NCI-H226 (cell line): ENCODE measurements at regions not wholly inside any gene's neighbourhood (a gene's known extent, or its start where the extent isn't known, plus 50 kb on each side); places are given as distances from the start of the nearest gene placed in this dataset.

Experiments
- DNase-seq: peaks from one replicate; pipeline ENCODE4 v3.0.0-alpha.2; 2015

- no peak for DNase-seq
These were observed 402.1 kb upstream of the CHD6 start for GRCh38 chr20:42020316-42020715.

GRCh38 chr20:42018979-42019378, 400.8 kb upstream of the CHD6 start:
- no peak for DNase-seq

GRCh38 chr20:42010090-42010489, 391.9 kb upstream of the CHD6 start:
- DNase-seq, result no peak

- no peak for DNase-seq
These were observed 389.1 kb upstream of the CHD6 start for GRCh38 chr20:42007251-42007650.

GRCh38 chr20:42005211-42005610, 387.0 kb upstream of the CHD6 start:
- DNase-seq, result no peak

- no peak for DNase-seq
These were observed 385.2 kb upstream of the CHD6 start for GRCh38 chr20:42003380-42003779.

GRCh38 chr20:41998539-41999341, 380.6 kb upstream of the CHD6 start:
- DNase-seq, result no peak

GRCh38 chr20:41996951-41997350, 378.8 kb upstream of the CHD6 start:
- no peak for DNase-seq

GRCh38 chr20:41992481-41992880, 374.3 kb upstream of the CHD6 start:
- DNase-seq, result no peak

GRCh38 chr20:41991412-41991811, 373.2 kb upstream of the CHD6 start:
- DNase-seq, result no peak

- no peak for DNase-seq
These were observed 371.9 kb upstream of the CHD6 start for GRCh38 chr20:41989935-41990635.

GRCh38 chr20:41989039-41989679, 371.0 kb upstream of the CHD6 start:
- no peak for DNase-seq

GRCh38 chr20:41984031-41984430, 365.9 kb upstream of the CHD6 start:
- DNase-seq, result no peak

GRCh38 chr20:41983159-41983558, 365.0 kb upstream of the CHD6 start:
- DNase-seq, result no peak

GRCh38 chr20:41981746-41982145, 363.6 kb upstream of the CHD6 start:
- no peak for DNase-seq

GRCh38 chr20:41978875-41979274, 360.7 kb upstream of the CHD6 start:
- no peak for DNase-seq

- DNase-seq, result no peak
These were observed 360.1 kb upstream of the CHD6 start for GRCh38 chr20:41978246-41978790.

- no peak for DNase-seq
These were observed 351.5 kb upstream of the CHD6 start for GRCh38 chr20:41969656-41970055.

GRCh38 chr20:41960166-41960565, 342.0 kb upstream of the CHD6 start:
- DNase-seq, result no peak

GRCh38 chr20:41958391-41958790, 340.2 kb upstream of the CHD6 start:
- DNase-seq, result no peak

- DNase-seq, result no peak
These were observed 338.3 kb upstream of the CHD6 start for GRCh38 chr20:41956338-41957074.

- no peak for DNase-seq
These were observed 334.0 kb upstream of the CHD6 start for GRCh38 chr20:41952166-41952565.

GRCh38 chr20:41951615-41952014, 333.4 kb upstream of the CHD6 start:
- DNase-seq, result no peak
